ENCODE measurements at regions not wholly inside any gene's neighbourhood (a gene's known extent, or its start where the extent isn't known, plus 50 kb on each side); places are given as distances from the start of the nearest gene placed in this dataset.

DNA sequence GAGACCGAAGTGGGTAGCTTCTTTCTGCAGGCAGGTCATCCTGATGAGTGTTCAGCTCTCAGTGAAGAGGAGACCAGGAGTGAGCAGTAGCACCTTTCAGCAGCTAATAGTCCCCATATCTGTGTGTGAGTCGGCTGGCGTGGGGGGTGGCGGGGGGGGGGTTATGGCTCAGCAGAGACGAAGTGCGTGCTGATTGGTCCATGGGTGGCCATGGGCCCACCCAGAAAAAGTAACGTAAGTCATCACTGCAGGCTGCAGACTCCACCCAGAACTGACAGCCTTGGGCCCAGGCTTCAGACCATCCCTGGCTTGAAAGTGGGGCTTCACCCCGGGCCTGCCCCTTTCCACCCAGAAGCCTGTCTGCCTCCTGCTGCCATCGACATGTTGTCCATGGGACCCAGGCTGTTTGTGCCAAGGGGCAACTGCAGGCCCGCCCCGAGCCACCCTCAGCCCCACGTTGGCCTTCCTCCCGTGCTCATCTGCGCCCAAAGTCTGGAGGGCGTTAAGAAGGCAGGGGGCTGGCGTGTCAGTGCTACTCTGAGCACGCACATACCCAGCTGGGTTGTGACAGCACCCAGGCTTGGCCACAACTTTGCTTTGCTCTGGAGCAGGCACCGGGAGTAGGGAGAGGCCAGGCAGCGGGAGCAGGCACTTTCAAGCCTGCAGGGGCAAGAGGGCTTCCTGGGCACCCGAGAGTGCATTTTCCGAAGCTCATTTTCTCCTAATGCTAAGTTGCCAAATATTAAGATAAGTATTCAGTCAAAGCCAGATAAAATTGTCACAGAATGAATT, 511.7 kb upstream of the CDIN1 start:
- H3K4me3 Mint-ChIP-seq (ENCODE audit: unreplicated experiment) = no peak overlapping the region
- H3K9me3 Mint-ChIP-seq (ENCODE audit: unreplicated experiment) = no peaks in the 10 kb centered on the region
- no peaks in the 10 kb centered on the region for H3K36me3 Mint-ChIP-seq (ENCODE audit: insufficient read depth, unreplicated experiment)
- no TSS peak for BruUV-seq (replicated peaks)
- CTCF ChIA-PET = interaction anchor here (0.6 to 1.0 kb wide), 2 partner anchors 18 to 73 kb away, joined by 3 to 5 read pairs; no protein-coding TSS in a partner anchor
- no peak for DNase-seq (ENCODE audit: unreplicated experiment)
- H3K27ac Mint-ChIP-seq (ENCODE audit: low read depth, unreplicated experiment) = no peak overlapping the region
- peaks cover 11% of the 10 kb centered on the region for H3K27me3 Mint-ChIP-seq (ENCODE audit: insufficient read depth, unreplicated experiment)
- intact Hi-C loops (cut with micrococcal nuclease) = no loop called here
- POLR2A ChIA-PET = no interaction called here
- H3K4me1 Mint-ChIP-seq (ENCODE audit: insufficient read depth, unreplicated experiment) = no peaks in the 10 kb centered on the region
- TF ChIP-seq, protein P1, sequence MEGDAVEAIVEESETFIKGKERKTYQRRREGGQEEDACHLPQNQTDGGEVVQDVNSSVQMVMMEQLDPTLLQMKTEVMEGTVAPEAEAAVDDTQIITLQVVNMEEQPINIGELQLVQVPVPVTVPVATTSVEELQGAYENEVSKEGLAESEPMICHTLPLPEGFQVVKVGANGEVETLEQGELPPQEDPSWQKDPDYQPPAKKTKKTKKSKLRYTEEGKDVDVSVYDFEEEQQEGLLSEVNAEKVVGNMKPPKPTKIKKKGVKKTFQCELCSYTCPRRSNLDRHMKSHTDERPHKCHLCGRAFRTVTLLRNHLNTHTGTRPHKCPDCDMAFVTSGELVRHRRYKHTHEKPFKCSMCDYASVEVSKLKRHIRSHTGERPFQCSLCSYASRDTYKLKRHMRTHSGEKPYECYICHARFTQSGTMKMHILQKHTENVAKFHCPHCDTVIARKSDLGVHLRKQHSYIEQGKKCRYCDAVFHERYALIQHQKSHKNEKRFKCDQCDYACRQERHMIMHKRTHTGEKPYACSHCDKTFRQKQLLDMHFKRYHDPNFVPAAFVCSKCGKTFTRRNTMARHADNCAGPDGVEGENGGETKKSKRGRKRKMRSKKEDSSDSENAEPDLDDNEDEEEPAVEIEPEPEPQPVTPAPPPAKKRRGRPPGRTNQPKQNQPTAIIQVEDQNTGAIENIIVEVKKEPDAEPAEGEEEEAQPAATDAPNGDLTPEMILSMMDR (IDR thresholded peaks at IDR 0.05; ENCODE audit: unreplicated experiment) = no peak

DNA sequence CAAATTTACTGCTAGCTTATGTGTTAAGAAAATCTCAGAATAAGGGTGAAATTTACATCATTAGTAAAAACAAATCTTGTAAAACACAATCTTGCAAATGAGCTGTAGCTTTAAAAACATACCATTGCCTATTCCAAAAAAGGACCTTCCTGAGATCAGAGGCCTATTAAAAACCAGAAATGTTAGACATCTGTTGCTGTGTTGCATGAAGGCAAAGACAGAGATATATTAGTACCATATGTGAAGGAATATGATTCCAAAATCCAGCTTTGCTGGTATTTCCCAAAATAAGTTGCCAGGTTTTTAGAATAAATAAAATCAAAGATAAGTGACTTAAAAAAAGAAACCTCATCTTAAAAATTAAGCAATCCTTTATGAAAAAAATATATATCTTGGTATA, 504.1 kb upstream of the CDIN1 start:
- ChIA-PET CTCF (interaction anchor here (0.5 to 0.6 kb wide), 2 partner anchors 63 to 278 kb away, joined by 4 read pairs; no protein-coding TSS in a partner anchor), POLR2A (no interaction called here)
- Mint-ChIP-seq H3K4me3 (ENCODE audit: unreplicated experiment) (no peak overlapping the region), H3K4me1 (ENCODE audit: insufficient read depth, unreplicated experiment) (no peaks in the 10 kb centered on the region), H3K27ac (ENCODE audit: low read depth, unreplicated experiment) (no peak overlapping the region), H3K27me3 (ENCODE audit: insufficient read depth, unreplicated experiment) (no peaks in the 10 kb centered on the region), H3K9me3 (ENCODE audit: unreplicated experiment) (peaks cover 10% of the 10 kb centered on the region), H3K36me3 (ENCODE audit: insufficient read depth, unreplicated experiment) (no peaks in the 10 kb centered on the region)
- BruUV-seq (replicated peaks) = no TSS peak
- no peak for DNase-seq (ENCODE audit: unreplicated experiment)
- intact Hi-C loops (cut with micrococcal nuclease) = no loop called here
- TF ChIP-seq, protein P1 (IDR thresholded peaks at IDR 0.05; ENCODE audit: unreplicated experiment) = no peak

DNA sequence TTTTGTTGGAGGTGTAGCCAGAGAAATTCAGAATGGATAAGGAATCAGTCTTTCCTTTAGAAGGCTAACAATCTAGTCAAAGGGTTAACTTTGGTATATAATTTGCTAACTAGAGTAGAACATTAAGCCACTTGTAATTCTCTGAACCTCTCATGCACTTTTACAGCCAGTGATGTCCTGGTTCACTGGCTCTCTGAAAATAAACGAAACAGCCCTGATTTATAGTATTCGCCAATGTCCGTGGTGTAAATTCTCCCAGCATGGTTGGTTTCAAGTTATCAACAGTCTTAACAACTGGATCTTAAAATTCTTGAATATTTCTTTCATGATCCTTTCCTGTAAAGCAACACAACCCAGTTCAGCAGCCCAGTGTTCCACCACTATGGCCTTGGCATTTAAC, 500.4 kb upstream of the CDIN1 start:
- POLR2A ChIA-PET = no interaction called here
- Mint-ChIP-seq H3K4me3 (ENCODE audit: unreplicated experiment) (no peak overlapping the region), H3K4me1 (ENCODE audit: insufficient read depth, unreplicated experiment) (no peaks in the 10 kb centered on the region), H3K27me3 (ENCODE audit: insufficient read depth, unreplicated experiment) (no peaks in the 10 kb centered on the region), H3K9me3 (ENCODE audit: unreplicated experiment) (peaks cover 18% of the 10 kb centered on the region), H3K27ac (ENCODE audit: low read depth, unreplicated experiment) (no peak overlapping the region), H3K36me3 (ENCODE audit: insufficient read depth, unreplicated experiment) (no peaks in the 10 kb centered on the region)
- CTCF ChIA-PET = no interaction called here
- TF ChIP-seq, protein P1 (IDR thresholded peaks at IDR 0.05; ENCODE audit: unreplicated experiment) = no peak
- DNase-seq (ENCODE audit: unreplicated experiment) = no peak
- intact Hi-C loops (cut with micrococcal nuclease) = no loop called here
- no TSS peak for BruUV-seq (replicated peaks)

DNA sequence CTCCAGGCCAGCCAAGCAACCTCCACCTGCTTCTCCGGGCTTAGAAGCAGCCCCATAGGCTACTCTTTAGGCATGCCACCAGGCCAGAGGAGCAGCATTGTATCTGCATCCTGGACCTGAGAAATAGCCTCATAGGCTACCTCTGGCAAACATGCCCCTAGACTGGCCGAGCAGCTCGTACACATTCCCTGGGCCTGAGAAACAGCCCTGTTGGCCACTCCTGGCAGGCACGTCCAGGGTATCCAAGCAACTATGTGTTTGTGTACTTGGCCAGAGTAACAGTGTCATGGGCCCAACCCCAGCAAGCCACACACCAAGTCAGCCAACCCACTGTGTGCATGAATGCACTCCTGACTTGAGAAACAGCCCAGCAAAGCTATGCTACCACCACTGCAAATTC, 498.7 kb upstream of the CDIN1 start:
- no TSS peak for BruUV-seq (replicated peaks)
- Mint-ChIP-seq H3K36me3 (ENCODE audit: insufficient read depth, unreplicated experiment) (no peaks in the 10 kb centered on the region), H3K4me3 (ENCODE audit: unreplicated experiment) (no peak overlapping the region), H3K4me1 (ENCODE audit: insufficient read depth, unreplicated experiment) (no peaks in the 10 kb centered on the region), H3K27me3 (ENCODE audit: insufficient read depth, unreplicated experiment) (no peaks in the 10 kb centered on the region), H3K9me3 (ENCODE audit: unreplicated experiment) (peaks cover 24% of the 10 kb centered on the region), H3K27ac (ENCODE audit: low read depth, unreplicated experiment) (no peak overlapping the region)
- ChIA-PET POLR2A (no interaction called here), CTCF (interaction anchor here (0.5 kb wide), 1 partner anchor 1061 kb away, joined by 3 read pairs; no protein-coding TSS in a partner anchor)
- TF ChIP-seq, protein P1 (IDR thresholded peaks at IDR 0.05; ENCODE audit: unreplicated experiment) = no peak
- intact Hi-C loops (cut with micrococcal nuclease) = no loop called here
- no peak for DNase-seq (ENCODE audit: unreplicated experiment)

Data from MCF 10A (cell line).